HUDEP-2 (cell line): ENCODE measurements at regions not wholly inside any gene's neighbourhood (a gene's known extent, or its start where the extent isn't known, plus 50 kb on each side); places are given as distances from the start of the nearest gene placed in this dataset.
"Not testable (repeated sequence)": the region's sequence is repeated elsewhere in the genome, so short reads cannot be mapped to it uniquely, and the experiment has no call there.

ENCODE experiments used
- DNase-seq, 76 experiments: peaks; one replicate each; lab custom pipeline; 2025; ENCODE audit not compliant: unreplicated experiment in 76 of 76; lab: John Stamatoyannopoulos, UW

- DNase-seq: no peak
Measured at GRCh38 chr21:24634749-24635148, 972.5 kb downstream of the MRPL39 start.

GRCh38 chr21:24628536-24628935, 978.7 kb downstream of the MRPL39 start:
- no peak for DNase-seq

DNA sequence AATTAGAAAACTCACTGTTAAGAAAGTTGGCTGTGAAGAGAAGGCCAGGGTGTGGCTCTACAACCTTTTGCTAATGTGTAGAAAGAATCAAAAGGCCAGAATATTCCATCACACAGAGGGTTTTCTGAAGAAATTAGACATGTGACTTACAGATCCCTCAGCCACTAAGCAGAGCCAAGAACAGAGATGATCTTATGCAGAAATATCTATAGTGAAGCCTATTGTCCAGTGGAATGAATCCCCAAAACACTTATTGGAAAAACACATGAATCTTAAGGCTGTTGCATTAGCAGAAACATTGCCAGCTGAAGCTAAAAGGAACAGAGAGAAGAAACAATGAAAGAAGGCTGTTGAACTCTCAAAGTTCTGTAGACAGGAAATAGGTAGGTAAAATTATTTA, 979.2 kb downstream of the MRPL39 start:
- no peak for DNase-seq

GRCh38 chr21:24617819-24618218, 989.5 kb downstream of the MRPL39 start:
- no peak for DNase-seq

DNA sequence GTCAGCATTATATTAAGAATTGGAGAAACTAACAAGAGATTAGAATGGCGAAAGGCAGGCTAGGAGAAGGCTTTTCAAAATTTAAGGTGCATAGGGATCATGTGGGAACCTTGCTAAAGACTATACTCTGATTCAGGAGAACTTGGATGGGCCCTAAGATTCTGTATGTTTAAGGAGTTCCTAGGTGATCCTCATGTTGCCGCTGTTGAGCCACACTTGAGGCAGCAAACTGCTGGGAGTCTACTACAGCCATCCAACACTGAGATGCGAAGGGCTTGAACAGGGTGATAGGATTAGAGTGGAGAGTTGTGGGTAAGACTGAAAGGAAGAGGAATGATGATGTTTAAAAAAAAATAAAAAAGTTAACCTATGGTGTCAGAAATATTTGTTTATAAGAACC, 1013.2 kb downstream of the MRPL39 start:
- DNase-seq: peak in 1 of 76 experiments; percentile 25

- no peak for DNase-seq
Measured at GRCh38 chr21:24590261-24590660, 1017.0 kb downstream of the MRPL39 start.

GRCh38 chr21:24583473-24583872, 1023.8 kb downstream of the MRPL39 start:
- no peak for DNase-seq

GRCh38 chr21:24577301-24577700, 1030.0 kb downstream of the MRPL39 start:
- DNase-seq: no peak

GRCh38 chr21:24561291-24561690, 1046.0 kb downstream of the MRPL39 start:
- no peak for DNase-seq

DNA sequence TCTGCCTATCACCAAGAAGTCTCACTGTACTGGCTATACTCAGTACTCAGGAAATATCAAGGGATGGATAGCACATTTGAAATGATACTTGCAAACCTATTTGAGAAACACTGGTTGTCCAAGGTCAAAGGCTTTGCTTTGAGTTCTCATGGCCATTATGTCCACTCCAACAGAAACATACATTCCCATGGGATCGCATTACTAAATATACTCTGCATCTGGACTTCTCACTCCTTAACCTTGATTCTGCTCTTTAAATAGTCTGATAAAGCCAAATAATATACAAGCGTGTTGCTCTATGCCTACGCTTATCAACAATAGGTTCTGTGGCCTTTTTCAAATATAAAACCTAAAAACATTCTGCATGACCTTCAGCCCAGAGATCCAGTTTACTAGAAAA, 1054.8 kb downstream of the MRPL39 start:
- no peak for DNase-seq

GRCh38 chr21:24545807-24546361, 1061.4 kb downstream of the MRPL39 start:
- no peak for DNase-seq

DNA sequence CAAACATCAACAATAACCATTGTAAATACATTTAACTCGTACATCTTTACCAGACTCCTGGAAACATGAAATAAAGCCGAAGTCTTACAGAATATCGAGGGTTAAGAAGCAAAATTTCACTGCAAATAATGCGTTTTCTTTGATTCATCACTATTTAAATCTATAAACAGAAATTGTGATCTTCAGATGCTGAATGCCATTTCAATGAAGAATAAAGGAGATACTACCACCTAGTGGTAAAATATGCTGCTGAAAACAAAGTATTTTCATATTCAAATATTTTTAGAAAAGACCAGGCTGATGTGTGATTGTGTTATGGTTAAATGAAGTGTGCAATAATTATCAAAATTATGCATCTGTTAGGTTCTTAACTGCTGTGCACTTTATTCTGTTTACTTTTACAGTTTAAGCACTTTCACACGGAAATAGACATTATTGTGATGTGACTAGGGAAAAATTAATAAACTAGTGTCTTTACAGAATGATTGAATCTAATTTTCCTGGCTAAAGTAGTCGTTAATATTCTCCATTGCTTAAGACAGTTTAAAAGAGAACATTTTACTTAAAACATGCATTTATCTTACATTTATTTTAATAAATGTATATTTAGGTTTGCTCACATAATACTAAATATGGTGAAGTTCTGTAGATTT, 1093.1 kb downstream of the MRPL39 start:
- peak in 3 of 76 experiments; percentile 2 to 28 (median 2) for DNase-seq

DNA sequence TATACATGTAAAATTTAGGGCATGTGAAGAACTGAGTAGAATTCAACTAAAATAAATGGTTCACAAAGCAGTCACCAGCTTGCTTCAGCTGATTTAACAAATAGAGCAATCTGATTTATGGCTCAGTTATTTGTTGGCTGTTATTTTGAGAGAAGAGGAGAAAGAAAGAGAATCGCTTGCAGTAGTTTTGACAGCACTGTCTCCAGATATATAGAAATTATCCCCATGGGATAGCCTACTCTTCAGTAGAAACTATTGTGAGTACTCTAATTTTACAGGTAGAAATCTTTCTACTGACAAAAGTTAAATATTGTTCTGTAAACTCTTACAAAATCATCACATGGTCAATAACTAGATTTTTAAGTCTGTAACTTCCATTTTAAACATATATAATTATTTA, 1098.2 kb downstream of the MRPL39 start:
- no peak for DNase-seq

- DNase-seq: no peak
Measured at GRCh38 chr21:24486973-24487372, 1120.3 kb downstream of the MRPL39 start.

DNA sequence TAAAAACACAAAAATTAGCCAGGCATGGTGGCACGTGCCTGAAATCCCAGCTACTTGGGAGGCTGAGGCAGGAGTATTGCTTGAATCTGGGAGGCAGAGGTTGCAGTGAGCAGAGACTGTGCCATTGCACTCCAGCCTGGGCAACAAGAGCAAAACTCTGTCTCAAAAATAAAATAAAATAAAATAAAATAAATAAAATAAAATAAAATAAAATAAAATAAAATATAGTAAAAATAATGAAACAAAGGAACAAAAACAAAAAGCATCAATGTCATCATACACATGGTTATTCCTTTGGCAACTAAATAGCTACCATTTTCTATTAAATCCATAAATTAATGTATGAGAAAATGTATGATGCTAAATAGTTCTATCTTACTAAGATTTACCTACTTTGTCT, 1123.9 kb downstream of the MRPL39 start:
- not testable (repeated sequence) for DNase-seq

GRCh38 chr21:24470852-24471251, 1136.4 kb downstream of the MRPL39 start:
- DNase-seq: no peak

- DNase-seq: no peak
Measured at GRCh38 chr21:24456358-24456757, 1150.9 kb downstream of the MRPL39 start.

DNA sequence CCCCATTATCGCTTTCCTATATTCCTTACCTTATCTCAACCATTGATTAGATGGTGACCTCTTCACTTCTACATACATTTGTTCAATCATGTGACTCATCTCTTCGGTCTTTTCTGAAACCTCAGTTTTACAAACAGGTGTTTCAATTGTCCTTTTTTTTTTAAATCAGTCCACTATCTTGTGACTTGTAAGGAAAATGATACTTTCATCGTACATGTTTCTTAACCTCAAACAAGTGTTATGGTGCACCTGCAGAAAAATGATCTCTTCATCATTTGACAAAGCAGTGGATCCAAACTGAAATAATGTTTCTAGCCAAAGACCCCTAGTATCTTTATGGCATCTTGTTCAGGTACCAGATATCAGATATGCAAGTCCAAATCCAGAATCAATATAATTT, 1157.2 kb downstream of the MRPL39 start:
- no peak for DNase-seq

DNA sequence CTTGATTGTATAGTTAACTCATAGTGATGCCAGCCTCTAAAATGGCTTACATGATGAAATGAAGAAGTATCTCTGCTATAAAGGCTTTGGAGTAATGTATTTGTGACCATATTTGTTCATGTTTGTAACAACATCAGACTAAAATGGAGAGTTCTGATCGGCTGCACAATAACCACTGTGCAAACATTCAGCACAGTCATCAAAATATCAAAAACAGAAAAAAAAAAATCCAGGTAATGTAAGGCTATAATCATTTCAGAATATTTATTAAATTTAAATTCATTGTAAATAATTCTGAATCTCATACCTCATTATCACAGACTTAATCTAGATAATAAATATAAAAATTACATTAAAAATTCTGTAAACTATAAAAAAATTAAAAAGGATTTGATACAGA, 1161.8 kb downstream of the MRPL39 start:
- DNase-seq: no peak

DNA sequence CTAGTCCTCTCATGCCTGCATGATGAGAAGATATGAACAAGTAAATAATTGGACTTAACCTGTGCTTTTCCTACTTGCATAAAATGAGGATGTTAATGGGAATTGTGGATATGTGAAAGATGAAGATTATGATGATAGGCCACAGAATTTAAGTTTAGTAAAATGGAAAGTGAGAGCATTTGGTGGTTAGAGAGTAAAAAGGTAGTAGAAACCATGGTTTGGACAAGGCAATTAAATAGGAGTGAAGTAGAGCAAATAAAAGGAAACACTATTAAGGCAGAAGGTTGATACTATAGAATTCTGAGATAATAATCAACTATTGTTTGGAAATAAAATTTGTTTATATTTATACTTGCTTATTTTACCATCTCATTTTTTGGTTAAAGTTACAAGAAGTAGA, 1162.5 kb downstream of the MRPL39 start:
- no peak for DNase-seq

GRCh38 chr21:24436236-24436635, 1171.0 kb downstream of the MRPL39 start:
- DNase-seq: no peak

GRCh38 chr21:24428591-24429199, 1178.6 kb downstream of the MRPL39 start:
- DNase-seq: no peak
